ENCODE measurements at regions not wholly inside any gene's neighbourhood (a gene's known extent, or its start where the extent isn't known, plus 50 kb on each side); places are given as distances from the start of the nearest gene placed in this dataset.

GRCh38 chr2:160715428-160715827 is 221.8 kb upstream of the RBMS1 start:
- TF ChIP-seq, protein P1, sequence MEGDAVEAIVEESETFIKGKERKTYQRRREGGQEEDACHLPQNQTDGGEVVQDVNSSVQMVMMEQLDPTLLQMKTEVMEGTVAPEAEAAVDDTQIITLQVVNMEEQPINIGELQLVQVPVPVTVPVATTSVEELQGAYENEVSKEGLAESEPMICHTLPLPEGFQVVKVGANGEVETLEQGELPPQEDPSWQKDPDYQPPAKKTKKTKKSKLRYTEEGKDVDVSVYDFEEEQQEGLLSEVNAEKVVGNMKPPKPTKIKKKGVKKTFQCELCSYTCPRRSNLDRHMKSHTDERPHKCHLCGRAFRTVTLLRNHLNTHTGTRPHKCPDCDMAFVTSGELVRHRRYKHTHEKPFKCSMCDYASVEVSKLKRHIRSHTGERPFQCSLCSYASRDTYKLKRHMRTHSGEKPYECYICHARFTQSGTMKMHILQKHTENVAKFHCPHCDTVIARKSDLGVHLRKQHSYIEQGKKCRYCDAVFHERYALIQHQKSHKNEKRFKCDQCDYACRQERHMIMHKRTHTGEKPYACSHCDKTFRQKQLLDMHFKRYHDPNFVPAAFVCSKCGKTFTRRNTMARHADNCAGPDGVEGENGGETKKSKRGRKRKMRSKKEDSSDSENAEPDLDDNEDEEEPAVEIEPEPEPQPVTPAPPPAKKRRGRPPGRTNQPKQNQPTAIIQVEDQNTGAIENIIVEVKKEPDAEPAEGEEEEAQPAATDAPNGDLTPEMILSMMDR (IDR thresholded peaks at IDR 0.05) = no peak
- TF ChIP-seq POLR2A (IDR thresholded peaks at IDR 0.05) = no peak

Data from esophagus squamous epithelium (tissue), 4 donors.